GM18520 (cell line): ENCODE measurements at regions not wholly inside any gene's neighbourhood (a gene's known extent, or its start where the extent isn't known, plus 50 kb on each side); places are given as distances from the start of the nearest gene placed in this dataset.

Experiments
- ATAC-seq: cut with Tn5 transposase; IDR thresholded peaks from one replicate; pipeline ENCODE4 v1.9.1; 2021; ENCODE audit not compliant: unreplicated experiment

- no peak for ATAC-seq
Observed at GRCh38 chr2:163459986-163460385, 275.8 kb downstream of the FIGN start.

- no peak for ATAC-seq
Observed at GRCh38 chr2:163456953-163457743, 278.7 kb downstream of the FIGN start.

GRCh38 chr2:163455815-163456214 lies 280.0 kb downstream of the FIGN start:
- ATAC-seq, result peak; percentile 72

- no peak for ATAC-seq
Observed at GRCh38 chr2:163453920-163454319, 281.9 kb downstream of the FIGN start.

- ATAC-seq, result no peak
Observed at GRCh38 chr2:163441603-163442002, 294.2 kb downstream of the FIGN start.

- ATAC-seq, result no peak
Observed at GRCh38 chr2:163436963-163437362, 298.8 kb downstream of the FIGN start.

GRCh38 chr2:163428187-163428586 lies 307.6 kb downstream of the FIGN start:
- ATAC-seq, result no peak

- no peak for ATAC-seq
Observed at GRCh38 chr2:163420604-163421003, 315.2 kb downstream of the FIGN start.

- no peak for ATAC-seq
Observed at GRCh38 chr2:163419000-163419830, 316.6 kb downstream of the FIGN start.

- no peak for ATAC-seq
Observed at GRCh38 chr2:163417596-163418337, 318.0 kb downstream of the FIGN start.

- no peak for ATAC-seq
Observed at GRCh38 chr2:163414121-163414520, 321.7 kb downstream of the FIGN start.

GRCh38 chr2:163407296-163407695 lies 328.5 kb downstream of the FIGN start:
- no peak for ATAC-seq

- ATAC-seq, result no peak
Observed at GRCh38 chr2:163405298-163405697, 330.5 kb downstream of the FIGN start.

- ATAC-seq, result no peak
Observed at GRCh38 chr2:163401481-163401880, 334.3 kb downstream of the FIGN start.

GRCh38 chr2:163397451-163397850 lies 338.4 kb downstream of the FIGN start:
- no peak for ATAC-seq

GRCh38 chr2:163395602-163396001 lies 340.2 kb downstream of the FIGN start:
- ATAC-seq, result no peak

- no peak for ATAC-seq
Observed at GRCh38 chr2:163389838-163390237, 346.0 kb downstream of the FIGN start.

- ATAC-seq, result no peak
Observed at GRCh38 chr2:163375472-163375871, 360.3 kb downstream of the FIGN start.

- ATAC-seq, result no peak
Observed at GRCh38 chr2:163375070-163375469, 360.7 kb downstream of the FIGN start.

GRCh38 chr2:163374282-163374681 lies 361.5 kb downstream of the FIGN start:
- no peak for ATAC-seq

GRCh38 chr2:163373496-163373895 lies 362.3 kb downstream of the FIGN start:
- no peak for ATAC-seq
